ENCODE measurements at regions not wholly inside any gene's neighbourhood (a gene's known extent, or its start where the extent isn't known, plus 50 kb on each side); places are given as distances from the start of the nearest gene placed in this dataset.

GRCh38 chr10:63710703-63711102 is 189.5 kb downstream of the REEP3 start:
- DNase-seq, result no peak

- no peak for DNase-seq
Observed at GRCh38 chr10:63711361-63711760, 190.2 kb downstream of the REEP3 start.

DNA sequence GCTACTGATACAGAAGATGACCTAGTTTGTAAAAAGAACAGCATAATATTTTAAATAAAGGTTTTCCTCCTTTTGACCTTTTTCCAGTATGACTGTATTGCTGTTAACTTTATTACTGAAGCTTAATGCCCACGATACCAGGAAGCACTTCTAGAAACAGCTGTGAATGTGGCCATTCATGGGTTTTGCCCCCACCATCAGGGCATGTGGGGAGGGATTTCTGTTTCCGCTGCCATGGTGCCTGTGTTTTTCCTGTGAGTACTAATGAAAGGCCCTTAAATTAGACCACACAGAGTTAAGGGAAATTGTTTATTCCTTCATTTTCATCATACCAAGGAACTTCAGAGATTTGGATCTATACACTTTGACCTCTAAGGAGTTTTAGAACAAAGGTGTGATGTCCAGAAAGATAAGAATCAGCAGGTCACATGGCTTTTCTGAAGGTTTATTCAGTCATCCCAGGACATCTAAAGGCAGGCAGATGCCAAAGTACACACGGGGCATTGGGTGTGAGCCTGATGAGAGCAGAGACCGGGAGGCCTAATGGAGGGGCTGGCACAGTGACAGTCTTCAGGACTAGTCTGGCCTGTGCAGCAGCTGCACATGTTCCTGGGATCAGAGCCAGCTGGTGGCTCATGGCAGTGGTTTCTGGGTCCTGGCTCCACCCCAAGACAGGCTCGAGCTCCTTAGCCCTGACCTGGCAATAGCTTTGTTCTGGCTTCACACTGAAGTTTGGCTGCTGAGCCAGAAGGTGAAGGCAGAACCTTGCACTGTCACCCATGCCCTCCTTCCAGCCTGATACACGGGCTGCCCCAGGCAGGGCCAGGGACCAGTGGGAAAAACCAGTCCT is 190.9 kb downstream of the REEP3 start:
- DNase-seq, result peak; percentile 88

GRCh38 chr10:63712717-63713115 is 191.5 kb downstream of the REEP3 start:
- no peak for DNase-seq

DNA sequence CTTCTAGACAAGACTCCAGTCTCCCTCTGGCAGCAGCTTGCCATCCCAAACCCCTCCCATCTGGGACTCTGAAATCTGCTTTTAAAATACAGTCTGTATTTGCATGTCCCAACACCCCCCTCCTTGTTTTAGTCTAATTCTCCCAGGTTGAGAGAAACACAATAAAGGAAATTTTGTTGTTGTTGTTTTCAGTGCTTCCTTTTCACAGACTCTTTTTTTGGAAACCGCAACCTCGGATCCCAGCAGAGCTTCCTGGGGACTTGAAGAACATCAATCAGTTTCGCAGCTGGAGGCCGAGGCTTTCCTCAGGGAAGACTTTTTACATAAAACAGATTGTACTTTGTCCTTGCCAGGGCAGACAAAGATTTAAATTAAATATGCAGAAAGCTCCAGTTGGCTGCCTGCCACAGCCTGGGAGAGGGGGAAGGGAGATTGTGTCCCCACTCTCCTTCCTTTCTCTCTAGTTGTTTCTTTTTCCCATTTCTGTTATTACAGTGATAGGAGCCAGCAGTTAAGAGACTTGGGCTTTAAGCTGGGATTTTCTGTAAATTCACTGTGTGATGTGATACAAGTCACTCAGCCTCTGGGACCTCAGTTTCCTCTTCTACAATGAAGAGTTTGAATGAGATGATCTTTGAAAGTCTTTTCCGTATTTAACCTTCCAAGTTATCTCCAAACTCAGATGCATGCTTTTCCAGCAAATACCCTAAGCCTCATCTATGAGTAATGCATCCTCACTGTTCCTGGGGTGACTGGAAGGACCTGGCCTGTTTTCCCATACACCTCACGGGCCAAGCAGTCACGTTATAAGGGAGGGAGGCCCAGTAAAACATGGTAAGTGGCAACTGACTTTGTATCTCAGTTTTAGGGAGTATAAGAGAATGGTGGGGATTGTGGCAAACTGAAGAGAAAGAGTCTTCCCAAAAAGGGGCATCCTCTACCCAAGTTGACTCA is 192.3 kb downstream of the REEP3 start:
- DNase-seq, result peak; percentile 48

DNA sequence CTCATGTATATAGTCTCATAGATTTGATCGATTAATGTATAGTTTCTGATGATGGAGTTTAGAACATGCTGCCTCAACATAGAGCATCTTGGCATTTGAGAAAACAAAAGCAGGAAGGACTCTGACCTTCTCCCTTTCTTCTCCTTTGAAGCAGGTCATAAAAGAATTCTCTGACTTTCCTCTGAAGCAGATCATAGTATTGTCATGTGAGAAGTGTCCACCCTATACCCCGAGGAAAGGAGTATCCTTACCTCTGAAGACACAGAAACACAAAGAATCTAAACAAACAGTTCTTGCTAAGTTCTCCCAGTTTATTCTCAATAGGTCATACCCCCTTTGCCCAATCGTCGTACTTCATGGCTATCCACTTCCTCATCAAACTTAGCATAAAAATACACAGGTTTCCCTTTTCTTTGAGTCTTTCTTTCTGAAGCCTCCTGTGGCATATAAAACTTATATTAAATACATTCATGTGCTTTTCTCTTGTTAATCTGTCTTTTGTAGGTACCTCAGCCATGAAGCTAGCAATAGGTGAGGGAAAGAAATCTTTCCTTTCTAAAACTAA is 194.9 kb downstream of the REEP3 start:
- DNase-seq, result no peak

- DNase-seq, result no peak
Observed at GRCh38 chr10:63717027-63717715, 196.0 kb downstream of the REEP3 start.

- no peak for DNase-seq
Observed at GRCh38 chr10:63718006-63718405, 196.8 kb downstream of the REEP3 start.

GRCh38 chr10:63718421-63718820 is 197.2 kb downstream of the REEP3 start:
- DNase-seq, result no peak

GRCh38 chr10:63719226-63719856 is 198.1 kb downstream of the REEP3 start:
- DNase-seq, result no peak

GRCh38 chr10:63720072-63720537 is 198.9 kb downstream of the REEP3 start:
- DNase-seq, result peak; percentile 39

- no peak for DNase-seq
Observed at GRCh38 chr10:63720676-63721075, 199.5 kb downstream of the REEP3 start.

- DNase-seq, result no peak
Observed at GRCh38 chr10:63722537-63722936, 201.3 kb downstream of the REEP3 start.

DNA sequence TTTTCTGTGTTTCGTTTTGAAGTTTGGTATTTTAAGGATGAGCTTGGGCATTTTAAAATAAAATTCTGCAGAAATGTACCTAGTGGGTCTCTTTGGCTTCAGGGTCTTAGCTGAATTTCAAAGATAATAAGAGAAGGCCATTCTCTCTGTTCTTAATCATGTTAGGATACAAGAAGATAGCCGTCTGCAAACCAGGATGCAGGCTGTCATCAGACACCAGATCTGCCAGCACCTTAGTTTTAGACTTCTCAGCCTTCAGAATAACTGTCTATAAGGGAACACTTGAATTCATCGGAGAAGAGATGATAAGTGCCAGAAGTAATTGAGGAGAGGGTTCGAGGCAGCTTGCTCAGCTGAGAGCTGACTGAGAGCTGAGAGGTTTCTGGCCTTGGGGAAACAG is 202.1 kb downstream of the REEP3 start:
- DNase-seq, result no peak

DNA sequence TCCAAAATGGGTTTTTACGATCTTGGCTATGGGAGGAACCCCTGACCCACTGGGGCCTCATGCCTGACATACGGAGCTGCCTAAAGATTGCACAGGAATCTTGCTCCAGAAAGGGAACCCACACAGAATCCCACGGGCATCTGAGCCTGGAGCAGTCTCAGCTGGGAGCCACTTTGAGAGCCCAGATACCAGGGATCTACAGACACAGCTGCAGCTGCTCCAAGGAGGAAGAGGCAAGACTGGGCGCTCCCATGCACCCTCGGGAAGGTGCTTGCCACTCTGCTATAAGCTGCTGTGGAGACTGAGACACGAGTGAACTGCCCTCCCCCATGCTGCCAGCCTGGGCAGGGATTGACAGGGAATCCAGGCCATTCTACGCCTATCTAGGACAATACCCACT is 202.5 kb downstream of the REEP3 start:
- no peak for DNase-seq

DNA sequence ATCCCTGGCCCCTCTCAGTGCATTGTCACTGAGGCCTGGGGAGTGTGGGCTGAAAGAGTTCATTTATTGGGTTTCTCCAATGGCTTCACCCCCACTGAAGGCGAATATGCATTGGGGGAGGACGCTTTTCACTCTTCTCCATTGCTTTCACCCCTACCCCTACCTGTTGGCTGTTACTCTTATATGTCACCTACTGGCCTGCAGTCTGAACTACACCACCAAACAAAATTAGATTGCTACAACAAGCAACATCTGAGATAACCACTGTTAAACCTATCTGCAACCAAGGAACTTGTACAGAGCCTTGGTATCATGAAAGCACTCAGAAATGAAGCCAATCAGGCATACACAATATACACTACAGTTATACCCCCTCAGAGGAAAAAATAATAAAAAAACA is 203.7 kb downstream of the REEP3 start:
- DNase-seq, result no peak

GRCh38 chr10:63726867-63727266 is 205.7 kb downstream of the REEP3 start:
- no peak for DNase-seq

DNA sequence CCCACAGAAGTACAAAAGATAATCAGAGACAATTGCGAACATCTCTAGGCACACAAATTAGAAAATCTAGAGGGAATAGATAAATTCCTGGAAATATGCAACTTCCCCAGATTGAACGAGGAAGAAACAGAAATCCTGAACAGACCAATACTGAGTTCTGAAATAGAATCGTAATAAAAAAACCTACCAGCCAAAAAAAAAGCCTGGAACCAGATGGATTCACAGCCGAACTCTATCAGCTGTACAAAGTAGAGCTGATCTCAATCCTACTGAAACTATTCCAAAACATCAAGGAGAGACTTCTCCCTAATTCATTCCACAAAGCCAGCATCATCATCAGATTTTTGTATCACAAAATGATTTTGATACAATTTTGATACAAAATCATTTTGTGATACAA is 206.4 kb downstream of the REEP3 start:
- DNase-seq, result no peak

GRCh38 chr10:63735305-63735704 is 214.1 kb downstream of the REEP3 start:
- DNase-seq, result no peak

DNA sequence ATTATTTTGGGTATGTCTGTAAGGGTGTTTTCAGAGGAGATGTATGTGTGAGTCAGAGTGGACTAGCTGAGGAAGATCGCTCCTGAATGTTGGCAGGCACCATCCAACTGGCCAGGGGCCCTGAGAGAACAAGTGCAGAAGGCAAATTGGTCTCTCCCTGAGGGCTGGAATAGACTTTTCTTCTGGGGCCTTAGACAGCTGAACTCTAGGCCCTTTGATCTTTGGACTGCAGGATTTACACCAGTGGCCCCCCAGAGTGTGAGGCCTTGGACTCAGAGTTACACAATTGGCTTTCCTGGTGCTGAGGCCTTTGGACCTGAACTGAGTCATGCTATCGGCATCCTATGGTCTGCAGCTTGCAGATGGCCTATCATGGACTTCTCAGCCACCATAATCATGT is 217.2 kb downstream of the REEP3 start:
- DNase-seq, result no peak

DNA sequence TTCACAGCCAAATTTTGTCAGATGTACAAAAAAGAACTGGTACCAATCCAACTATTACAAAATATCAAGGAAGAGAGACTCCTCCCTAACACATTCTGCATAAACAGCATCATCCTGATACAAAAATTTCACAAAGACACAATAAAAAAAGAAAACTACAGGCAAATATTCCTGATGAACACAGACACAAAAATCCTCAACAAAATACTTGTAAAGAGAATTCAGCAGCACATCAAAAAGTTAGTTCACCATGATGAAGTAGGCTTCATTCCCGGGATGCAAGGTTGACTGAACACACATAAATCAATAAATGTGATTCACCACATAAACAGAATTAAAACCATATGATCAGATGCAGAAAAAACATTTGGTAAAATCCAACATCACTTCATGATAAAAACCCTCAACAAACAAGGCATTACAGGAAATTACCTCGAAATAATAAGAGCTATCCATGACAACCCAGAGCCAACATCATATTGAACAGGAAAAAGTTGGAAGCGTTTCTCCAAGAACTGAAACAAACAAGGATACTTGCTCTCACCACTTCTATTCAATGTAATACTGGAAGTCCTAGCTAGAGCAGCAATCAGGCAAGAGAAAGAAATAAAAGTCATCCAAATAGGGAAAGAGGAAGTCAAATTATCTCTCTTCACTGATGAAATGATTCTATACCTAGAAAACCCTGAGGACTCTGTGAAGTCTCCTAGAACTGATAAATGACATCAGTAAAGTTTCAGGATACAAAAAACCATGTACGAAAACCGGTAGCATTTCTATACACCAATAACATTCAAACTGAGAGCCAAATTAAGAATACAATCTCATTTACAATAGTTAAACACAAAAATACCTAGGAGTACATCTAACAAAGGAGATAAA is 223.1 kb downstream of the REEP3 start:
- no peak for DNase-seq
